ENCODE measurements at regions not wholly inside any gene's neighbourhood (a gene's known extent, or its start where the extent isn't known, plus 50 kb on each side); places are given as distances from the start of the nearest gene placed in this dataset.

GRCh38 chr15:38904298-38904697 is 339.7 kb upstream of the RASGRP1 start:
- TF ChIP-seq, protein P1, sequence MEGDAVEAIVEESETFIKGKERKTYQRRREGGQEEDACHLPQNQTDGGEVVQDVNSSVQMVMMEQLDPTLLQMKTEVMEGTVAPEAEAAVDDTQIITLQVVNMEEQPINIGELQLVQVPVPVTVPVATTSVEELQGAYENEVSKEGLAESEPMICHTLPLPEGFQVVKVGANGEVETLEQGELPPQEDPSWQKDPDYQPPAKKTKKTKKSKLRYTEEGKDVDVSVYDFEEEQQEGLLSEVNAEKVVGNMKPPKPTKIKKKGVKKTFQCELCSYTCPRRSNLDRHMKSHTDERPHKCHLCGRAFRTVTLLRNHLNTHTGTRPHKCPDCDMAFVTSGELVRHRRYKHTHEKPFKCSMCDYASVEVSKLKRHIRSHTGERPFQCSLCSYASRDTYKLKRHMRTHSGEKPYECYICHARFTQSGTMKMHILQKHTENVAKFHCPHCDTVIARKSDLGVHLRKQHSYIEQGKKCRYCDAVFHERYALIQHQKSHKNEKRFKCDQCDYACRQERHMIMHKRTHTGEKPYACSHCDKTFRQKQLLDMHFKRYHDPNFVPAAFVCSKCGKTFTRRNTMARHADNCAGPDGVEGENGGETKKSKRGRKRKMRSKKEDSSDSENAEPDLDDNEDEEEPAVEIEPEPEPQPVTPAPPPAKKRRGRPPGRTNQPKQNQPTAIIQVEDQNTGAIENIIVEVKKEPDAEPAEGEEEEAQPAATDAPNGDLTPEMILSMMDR (IDR thresholded peaks at IDR 0.05) = no peak
- TF ChIP-seq POLR2A (IDR thresholded peaks at IDR 0.05) = no peak

All from lower leg skin (tissue), 3 donors.